Left ventricle myocardium superior (tissue), 1 donor: ENCODE measurements at regions not wholly inside any gene's neighbourhood (a gene's known extent, or its start where the extent isn't known, plus 50 kb on each side); places are given as distances from the start of the nearest gene placed in this dataset.

Experiments used
- ATAC-seq: fragments of 200-7000 bp; cut with Tn5 transposase; one replicate; pipeline ENCODE4 v1.9.1; 2020; ENCODE audit warnings: mild to moderate bottlenecking, moderate library complexity
- DNase-seq: peaks from one replicate; pipeline ENCODE4 v3.0.0-alpha.2; 2020
- intact Hi-C: fragments of 100-400 bp; cut with micrococcal nuclease; formaldehyde crosslinking; loops from one replicate; pipeline ENCODE4 v1.11.0; 2022
- donor health status: DM: no; HTN: yes; CAD: no; lungs with severe emphysema.

DNA sequence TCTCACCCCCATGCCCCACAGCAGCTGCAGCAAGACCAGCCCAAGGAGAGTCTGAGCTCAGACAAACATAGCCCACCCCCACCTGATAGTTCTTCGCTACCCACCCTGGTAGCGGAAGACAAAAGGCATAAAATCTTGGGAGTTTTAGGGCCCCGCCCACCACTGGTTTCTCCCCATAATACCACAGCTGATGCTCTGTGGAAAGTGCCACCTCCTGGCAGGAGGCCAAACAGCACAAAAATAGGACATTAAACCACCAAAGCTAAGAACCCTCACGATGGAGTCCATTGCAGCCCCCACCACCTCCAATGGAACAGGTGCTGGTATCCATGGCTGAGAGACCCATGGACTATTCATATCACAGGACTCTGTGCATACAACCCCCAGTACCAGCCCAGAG is 226.7 kb downstream of the SNCA start:
- ATAC-seq (no peak), DNase-seq (no peak)
- intact Hi-C loops = no loop called here

DNA sequence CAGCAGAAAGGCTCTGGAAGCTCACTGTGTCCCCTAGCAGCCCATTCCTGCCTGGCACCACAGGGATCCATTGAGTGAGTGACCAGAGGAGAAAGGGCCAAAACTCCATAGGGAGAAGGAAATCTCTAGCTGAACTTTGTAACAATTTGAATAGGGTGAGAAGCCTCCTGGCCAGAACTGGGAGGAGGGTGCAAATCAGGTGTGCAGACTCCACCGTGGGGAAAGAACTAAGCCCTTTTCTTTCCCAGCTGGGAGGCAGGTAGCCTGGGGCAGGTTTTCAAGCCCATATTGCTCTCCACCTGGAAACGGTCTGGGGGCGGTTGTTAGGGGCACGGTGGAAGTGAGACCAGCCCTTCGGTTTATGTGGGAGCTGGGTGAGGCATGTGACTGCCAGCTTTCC is 227.2 kb downstream of the SNCA start:
- intact Hi-C loops = no loop called here
- no peak for ATAC-seq
- DNase-seq = no peak

DNA sequence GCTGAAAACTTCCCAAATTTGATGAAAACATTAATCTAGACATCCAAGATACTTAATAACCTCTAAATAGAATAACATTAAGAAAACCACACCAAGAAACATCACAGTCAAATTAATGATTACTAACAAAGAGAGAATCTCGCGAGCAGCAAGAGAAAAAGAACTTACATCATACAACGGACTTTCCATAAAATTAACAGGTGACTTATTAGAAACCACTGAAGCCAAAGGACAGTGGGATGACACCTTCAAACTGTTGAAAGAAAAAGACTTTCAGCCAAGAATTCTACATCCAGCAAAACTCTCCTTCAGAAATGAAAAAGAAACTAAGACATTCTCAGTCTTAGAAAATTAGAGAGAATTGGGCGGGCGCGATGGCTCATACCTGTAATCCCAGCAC is 232.0 kb downstream of the SNCA start:
- ATAC-seq (no peak), DNase-seq (no peak)
- intact Hi-C loops = no loop called here

DNA sequence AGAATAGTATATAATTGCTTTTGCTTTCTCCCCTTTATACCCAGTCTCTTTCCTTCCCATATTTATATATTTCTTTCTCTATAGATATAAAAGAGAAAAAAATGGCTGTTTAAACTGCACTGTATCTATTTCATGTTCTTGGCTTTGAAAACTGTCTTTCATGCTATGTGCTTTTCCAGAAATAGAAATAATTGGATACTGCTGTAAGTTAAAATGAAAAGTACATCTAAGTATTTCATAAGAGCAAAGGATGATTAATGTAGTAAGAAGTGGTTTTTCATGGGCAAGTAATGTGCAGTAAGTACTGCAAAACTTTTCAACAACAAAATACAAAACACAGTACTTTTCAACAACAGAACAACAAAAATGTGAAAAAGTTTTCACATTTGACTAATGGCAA is 237.9 kb downstream of the SNCA start:
- intact Hi-C loops = no loop called here
- ATAC-seq (no peak), DNase-seq (no peak)

DNA sequence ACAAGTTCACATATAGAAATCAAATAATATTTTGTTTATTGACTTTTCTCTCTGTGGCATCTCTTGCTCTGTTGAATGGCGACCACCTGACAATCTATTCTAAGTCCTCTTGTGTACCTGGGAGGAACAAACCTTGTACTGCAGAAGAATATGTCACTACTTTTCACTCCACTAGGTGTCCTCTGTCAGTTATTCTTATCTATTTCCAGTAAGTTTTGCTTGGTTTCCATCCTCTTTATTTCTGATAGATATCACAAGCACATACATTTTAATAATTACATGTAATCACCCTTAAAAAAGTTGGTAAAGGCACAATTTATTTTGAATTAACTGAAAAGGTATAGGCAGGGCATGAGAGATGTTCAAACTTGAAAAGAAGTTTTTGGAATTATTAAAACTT is 238.4 kb downstream of the SNCA start:
- DNase-seq (no peak), ATAC-seq (no peak)
- intact Hi-C loops = no loop called here

DNA sequence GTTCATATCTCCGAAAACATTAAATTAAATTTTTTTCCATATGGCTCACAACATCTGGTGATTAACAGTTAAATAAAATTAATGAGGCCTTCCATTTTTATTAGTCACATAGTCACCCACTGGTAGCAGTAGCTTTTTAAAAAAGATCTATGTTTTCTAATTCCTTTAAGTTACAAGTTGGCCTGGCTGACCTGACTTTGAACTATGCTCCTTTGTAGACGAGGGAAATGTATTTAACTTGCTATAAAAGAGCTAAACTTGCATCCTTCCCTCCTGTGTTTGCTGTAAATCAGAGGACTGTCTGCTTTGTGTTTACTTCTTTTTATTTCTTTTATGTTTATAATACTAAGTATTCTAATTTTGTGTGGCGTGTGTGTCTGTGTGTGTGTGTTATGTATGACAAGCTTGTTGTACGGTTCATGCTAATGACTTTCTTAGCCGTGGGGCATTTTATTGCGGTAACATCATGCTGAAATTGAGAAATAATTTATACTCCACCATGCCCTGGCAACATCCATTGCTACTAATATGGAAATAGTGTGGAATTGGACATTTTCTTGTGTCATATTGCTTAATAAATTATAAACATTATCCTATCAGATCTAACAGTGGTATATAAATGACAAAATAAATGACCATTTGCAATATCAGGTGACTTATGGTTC is 241.7 kb downstream of the SNCA start:
- ATAC-seq = no peak
- intact Hi-C loops = no loop called here
- DNase-seq = no peak

DNA sequence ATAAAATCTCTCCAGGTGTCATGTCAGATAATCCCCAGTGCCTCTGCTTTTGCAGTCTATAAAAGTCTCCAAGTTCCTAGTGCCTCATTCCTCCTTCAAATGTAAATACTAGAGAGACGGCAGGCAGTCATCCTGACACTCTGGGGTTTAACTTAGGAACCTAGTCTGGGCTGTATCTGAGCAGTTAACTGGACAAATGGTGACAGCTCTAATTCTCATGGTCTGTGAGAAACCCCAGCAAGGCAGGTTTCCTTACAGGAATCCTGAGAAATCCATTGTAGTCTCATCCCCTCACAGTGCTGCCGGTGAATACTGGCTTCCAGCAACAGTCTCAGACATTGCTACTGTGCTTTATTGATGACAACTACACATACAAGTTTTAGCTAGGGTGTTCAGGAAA is 246.8 kb downstream of the SNCA start:
- intact Hi-C loops = no loop called here
- DNase-seq (no peak), ATAC-seq (no peak)

DNA sequence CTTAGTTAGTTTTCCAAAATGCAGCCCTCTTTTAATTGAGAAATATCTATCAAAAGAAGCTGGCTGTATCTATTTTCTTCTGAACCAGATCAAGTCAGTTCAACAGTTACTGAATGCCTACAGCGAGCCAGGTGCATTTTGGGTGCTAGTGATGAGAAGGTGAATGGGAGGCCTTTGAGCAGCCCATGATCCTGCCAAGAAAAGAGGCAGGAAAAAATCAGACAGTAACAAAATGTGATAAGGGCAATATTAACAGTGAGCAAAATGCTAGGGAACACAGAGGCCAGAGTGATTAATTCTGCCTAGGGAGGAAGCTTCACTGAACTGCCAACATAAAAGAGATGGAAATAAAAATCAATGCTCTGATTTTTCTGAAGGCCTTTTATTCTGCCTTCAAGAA is 248.5 kb downstream of the SNCA start:
- DNase-seq (no peak), ATAC-seq (no peak)
- intact Hi-C loops = no loop called here

DNA sequence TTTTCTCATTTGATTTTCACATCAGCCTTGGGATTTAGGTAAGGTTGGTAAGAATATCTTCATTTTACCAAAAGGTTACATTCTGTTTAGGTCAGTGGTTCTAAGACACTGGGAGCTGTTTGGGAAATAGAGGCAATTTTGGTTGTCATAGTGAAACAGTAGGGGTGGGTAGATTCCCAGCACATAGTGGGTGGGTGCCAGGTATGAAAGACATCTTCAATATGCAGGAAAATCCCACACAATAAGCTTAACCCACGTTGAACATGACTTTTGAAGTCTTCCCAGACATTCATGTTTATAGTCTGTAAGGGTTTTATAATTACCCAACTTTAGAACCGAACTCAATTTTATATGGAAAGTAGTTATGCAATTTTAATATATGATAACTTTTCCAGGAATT is 249.6 kb downstream of the SNCA start:
- DNase-seq = no peak
- ATAC-seq = no peak
- intact Hi-C loops = no loop called here

DNA sequence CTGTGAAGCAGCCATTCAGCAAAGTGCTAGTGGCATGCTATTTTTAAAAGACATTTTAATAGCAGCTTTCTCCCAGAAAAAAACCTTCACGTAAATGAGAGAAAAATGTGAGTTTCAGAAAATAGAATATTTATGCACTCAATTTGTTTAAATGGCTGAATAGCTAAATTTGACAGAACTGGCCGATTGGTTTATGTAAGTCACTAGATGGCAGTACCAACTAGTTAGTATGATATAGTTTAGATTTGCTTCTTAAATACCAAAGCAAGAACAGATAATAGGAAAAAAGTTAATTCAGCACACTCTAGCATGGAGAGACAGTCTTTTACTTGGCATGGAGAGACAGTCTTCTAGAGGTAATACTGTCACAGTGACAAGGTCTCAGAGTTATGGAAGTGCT is 250.1 kb downstream of the SNCA start:
- intact Hi-C loops = no loop called here
- ATAC-seq (no peak), DNase-seq (no peak)

DNA sequence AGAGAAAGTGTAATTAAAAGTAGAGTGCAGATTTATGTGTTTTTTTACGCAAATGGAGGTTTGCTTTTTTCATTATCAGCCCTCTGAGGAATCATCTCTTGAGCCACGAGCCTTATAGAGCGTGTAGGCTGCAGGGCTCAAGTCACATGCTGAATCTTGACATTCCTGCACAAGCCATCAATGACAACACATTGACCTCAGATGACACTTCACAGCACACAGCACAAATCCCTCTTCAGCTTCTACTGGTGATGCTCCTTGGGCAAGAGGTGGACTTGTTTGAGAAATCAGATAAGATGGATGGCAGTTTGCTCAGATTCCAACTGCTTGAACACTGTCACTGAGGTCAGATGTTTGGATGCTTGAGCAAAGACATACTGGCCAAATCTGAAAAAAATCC is 250.6 kb downstream of the SNCA start:
- ATAC-seq = peak; percentile 66
- intact Hi-C loops = no loop called here
- no peak for DNase-seq

DNA sequence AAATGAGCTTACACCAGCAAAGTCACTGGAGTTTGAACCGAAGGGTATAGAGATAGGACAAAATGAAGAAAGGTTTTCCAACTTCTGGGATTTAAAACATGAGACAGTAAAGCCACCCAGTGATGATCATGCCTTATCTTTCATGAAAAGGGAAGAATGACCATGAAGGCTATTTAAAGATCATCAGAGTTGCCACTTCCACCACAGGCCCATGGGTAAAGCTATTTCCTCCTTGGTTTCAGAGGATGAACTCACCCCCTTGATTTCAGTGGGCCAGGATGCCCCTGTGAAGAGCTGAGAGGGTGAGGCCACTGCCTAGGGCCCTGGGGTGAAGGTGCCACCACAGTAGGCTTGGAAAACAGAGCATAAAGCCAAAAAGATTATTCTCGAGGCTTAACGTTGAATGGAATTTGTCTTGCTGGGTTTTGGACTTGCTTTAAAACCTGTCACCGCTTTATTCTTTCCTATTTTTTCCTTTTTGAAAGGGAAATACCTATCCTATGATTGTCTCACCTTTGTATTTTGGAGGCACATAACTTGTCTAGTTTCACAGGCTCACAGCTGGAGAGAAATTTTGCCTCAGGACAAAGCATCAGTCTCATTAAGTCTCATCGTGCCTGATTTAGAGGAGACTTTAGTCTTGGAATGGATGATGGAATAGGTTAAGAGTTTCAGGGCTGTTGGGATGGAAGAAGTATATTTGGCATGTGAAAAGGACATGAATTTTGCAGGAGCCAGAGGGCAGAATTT is 254.0 kb downstream of the SNCA start:
- intact Hi-C loops = no loop called here
- ATAC-seq = no peak
- DNase-seq = no peak

DNA sequence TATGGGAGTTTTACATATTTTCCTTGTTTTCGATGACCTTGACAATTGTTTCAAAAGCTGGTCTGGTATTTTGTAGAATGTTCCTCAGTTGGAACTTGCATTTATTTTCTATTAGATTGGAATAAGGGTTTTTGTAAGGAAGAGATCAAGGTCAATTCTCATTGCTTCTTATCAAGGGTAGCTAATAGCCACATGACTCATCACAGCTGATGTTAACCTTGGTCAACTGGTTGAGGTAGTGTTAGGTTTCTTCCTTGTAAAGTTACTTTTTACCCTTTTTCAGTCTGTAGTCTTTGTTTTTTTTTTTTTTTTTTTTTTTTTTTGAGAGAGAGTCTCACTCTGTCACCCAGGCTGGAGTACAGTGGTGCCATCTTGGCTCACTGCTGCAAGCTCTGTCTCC is 257.2 kb downstream of the SNCA start:
- DNase-seq (no peak), ATAC-seq (no peak)
- intact Hi-C loops = no loop called here

DNA sequence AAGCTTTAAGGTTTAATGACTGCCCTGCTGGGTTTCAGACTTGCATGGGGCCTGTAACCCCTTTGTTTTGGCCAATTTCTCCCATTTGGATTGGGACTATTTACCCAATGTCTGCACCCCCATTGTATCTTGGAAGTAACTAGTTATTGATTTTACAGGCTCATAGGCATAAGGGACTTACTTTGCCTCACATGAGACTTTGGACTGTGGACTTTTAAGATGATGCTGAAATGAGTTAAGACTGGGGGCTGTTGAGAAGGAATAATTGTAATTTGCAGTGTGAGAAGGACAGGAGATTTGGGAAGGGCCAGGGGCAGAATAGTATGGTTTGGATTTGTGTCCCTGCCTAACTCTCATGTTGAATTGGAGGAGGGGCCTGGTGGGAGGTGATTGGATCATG is 260.7 kb downstream of the SNCA start:
- ATAC-seq = no peak
- no peak for DNase-seq
- intact Hi-C loops = no loop called here

DNA sequence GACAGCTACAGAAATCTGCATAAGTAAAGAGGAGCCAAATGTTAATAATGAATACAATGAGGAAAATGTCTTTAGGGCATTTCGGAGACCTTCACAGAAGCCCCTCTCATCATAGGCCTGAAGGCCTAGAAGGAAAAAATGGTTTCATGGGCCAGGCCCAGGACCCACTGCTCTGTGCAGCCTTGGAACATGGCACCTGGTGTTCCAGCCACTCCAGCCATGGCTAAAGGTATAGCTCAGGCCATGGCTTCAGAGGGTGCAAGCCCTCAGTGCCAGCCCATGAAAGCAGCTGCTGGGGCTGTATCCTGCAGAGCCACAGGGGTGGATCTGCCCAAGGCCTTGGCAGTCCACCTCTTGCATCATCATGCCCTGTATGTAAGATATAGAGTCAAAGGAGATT is 261.1 kb downstream of the SNCA start:
- ATAC-seq = no peak
- intact Hi-C loops = no loop called here

DNA sequence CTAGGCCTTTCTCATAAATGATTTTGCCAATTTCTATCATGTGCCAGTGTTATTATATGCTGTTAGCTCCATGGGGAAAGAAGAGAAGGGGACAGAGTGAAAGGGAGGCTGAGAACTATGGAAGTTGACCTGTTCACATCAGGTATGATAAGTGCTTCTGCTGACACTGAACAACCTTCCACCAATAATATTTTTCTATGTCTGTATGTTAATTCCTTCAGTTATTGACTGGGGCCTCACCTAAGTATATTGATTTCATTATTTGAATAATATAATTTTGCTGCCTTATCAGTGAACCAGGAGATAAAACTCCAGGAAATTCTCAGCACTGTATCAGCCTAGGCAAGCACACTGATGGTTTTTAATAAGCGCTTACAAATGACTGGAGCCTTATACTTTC is 262.8 kb downstream of the SNCA start:
- DNase-seq (no peak), ATAC-seq (no peak)
- intact Hi-C loops = no loop called here

More for the DNA sequence above, 261.1 kb downstream of the SNCA start:
- no peak for DNase-seq

DNA sequence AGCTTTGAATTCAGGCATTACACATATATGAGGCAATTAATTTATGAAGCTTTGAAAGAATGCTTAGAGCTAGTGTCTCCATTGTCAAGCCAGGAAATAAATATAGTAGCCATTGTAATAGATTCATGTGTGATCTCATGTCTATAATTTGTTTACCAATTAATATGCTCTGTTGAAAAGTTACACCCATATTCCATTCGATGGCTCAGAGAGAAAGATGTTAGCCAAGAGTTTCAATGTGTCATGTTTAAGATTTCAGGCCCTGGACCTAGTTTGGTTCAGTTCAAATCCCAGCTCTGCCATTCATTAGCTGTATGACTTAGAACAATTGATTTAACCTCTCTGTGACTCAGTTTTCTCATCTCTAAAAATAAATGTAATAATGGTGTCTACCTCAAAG is 263.3 kb downstream of the SNCA start:
- DNase-seq = no peak
- no peak for ATAC-seq
- intact Hi-C loops = no loop called here

DNA sequence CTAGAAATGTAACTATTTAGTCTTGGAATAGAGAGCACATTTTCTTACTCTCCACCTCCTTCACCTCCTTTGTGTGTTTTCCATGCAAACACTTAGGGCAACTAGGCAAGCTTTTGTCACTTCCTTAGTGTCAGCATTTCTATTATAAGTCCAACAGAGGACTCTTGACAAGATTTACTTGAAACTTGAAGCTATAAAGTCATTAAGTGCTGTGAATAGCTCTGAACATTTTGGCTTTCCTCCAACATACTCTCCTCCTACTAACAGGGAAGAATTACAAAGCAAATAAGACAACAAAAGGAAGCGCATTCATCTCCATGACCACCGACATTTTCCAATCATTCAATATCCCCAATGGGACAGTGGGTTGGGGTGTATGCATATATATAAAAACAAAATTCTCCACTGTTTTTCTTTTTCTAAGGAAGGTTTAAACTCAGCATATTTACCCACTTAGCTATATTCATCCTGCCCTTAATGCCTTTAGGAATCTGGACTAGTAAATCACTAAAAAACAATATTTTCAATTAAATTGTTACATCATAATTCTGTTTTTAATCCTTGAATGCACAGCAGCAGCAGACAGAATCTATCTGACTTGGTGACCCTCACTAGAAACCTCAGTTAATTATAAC is 264.6 kb downstream of the SNCA start:
- ATAC-seq (no peak), DNase-seq (no peak)
- intact Hi-C loops = no loop called here

DNA sequence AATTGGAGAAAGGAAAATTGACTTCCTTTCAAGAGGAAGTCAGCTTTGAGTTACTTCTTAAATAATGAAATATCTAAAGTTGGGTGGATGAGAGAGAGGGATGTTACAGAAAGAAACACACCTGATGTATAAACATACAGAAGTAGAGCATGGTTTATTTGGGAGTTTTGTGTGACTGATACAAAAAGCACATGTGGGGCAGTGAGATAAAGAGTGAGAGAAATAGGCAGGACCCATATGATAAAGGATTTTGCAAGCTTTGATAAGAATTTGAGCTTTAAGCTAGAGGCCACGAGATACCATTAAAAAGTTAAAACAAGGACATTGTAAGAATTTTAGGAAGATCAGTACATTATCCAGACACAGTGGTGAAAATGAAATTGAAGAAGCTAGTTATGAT is 263.3 kb upstream of the GPRIN3 start:
- ATAC-seq = no peak
- intact Hi-C loops = no loop called here
- no peak for DNase-seq

DNA sequence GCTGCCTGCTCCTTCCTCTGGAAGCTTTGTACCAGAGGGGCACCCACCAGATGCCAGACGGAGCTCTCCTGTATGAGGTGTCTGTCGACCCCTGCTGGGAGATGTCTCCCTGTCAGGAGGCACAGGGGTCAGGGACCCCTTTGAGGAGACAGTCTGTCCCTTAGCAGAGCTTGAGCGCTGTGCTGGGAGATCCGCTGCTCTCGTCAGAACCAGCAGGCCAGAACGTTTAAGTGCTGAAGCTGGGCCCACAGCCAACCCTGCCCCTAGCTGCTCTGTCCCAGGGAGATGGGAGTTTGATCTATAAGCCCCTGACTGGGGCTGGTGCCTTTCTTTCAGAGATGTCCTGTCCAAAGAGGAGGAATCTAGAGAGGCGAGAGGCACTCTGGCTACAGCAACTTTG is 260.3 kb upstream of the GPRIN3 start:
- DNase-seq = no peak
- intact Hi-C loops = no loop called here
- no peak for ATAC-seq

DNA sequence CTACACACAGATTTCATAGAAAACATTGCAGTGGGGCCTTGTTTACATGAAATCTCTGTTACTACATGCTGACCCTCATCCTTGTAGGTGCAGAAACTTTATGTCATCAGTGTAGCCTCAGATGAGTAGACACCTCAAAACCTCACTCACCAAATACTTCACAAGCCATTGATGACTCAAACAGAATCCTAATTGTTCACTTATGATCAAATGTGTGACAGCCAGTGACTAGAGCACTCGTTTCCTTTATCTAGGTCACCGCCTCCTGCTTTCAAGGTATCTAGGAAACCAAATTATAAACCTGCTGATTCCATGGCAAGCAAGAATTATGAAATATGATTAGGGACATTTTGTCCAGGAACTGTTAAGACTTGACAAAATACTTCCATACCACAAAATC is 255.8 kb upstream of the GPRIN3 start:
- no peak for DNase-seq
- intact Hi-C loops = no loop called here
- ATAC-seq = no peak
